ENCODE measurements at regions not wholly inside any gene's neighbourhood (a gene's known extent, or its start where the extent isn't known, plus 50 kb on each side); places are given as distances from the start of the nearest gene placed in this dataset.

DNA sequence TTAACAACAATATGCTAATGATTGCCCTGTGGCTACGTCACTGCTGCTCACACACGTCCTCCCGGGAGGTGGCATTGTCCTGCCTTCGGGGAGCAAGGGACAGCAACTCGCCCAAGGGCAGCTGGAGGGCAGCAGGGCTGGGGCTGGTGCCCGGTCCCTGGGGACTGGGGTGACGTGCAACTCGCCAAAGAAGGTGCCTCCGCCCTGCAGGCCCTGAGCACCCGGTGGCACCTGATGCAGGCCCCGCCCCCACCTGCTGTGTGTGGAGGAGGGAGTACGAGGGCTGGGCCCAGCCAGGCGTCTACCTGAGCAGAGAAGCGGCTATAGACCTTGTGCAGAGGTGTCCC, 64.8 kb upstream of the SLCO4A1 start:
- no peak for DNase-seq
- TF ChIP-seq EP300 (IDR thresholded peaks at IDR 0.05) (no peak), POLR2A (IDR thresholded peaks at IDR 0.05) (no peak), CTCF (IDR thresholded peaks at IDR 0.05) (no peak)
- no peak overlapping the region for H3K27ac ChIP-seq
- no peaks in the 10 kb centered on the region for H3K27me3 ChIP-seq
- H3K4me1 ChIP-seq (ENCODE audit: insufficient read depth) = no peaks in the 10 kb centered on the region
- H3K4me3 ChIP-seq = no peak overlapping the region
- 26 to 33% (median 28%) methylated on average over 11 to 14 of the region's 14 CpGs for WGBS, 3 donors
- intact Hi-C loops (cut with DNase I) = no loop called here
- H3K36me3 ChIP-seq = no peaks in the 10 kb centered on the region
- H3K9me3 ChIP-seq = no peaks in the 10 kb centered on the region

DNA sequence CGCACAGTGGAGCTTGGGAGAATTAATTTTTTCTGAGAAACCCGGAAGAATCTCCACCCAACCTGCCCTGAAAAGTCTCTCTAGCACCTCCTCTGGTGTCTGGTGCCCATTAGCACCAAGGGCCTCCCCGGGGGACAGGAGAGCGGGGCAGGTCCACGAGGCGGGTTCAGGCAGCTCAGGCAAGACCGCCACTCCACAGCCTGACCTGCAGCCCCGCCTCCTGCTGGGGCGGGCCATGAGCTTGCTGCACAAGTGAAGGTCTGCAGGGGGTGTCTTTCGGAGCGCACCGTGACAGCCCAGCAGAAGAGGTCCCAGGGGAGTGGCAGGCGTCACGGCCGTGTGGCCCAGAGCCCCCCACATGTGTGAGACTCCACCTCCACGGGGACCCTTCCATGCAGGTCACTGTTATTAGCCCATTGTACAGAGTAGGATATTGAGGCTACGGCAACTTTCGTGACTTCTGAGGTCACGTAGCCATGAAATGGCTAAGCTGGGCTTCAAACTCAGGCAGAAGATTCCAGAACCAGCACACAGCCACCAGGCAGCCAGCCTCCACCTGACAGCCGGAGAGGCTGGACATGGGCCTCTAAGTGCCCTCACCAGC, 63.9 kb upstream of the SLCO4A1 start:
- H3K4me3 ChIP-seq = no peak overlapping the region
- intact Hi-C loops (cut with DNase I) = no loop called here
- no peaks in the 10 kb centered on the region for H3K27me3 ChIP-seq
- no peak overlapping the region for H3K27ac ChIP-seq
- 42 to 55% (median 49%) methylated on average over 20 of the region's 20 CpGs for WGBS, 3 donors
- H3K4me1 ChIP-seq (ENCODE audit: insufficient read depth) = no peaks in the 10 kb centered on the region
- H3K9me3 ChIP-seq = no peaks in the 10 kb centered on the region
- no peaks in the 10 kb centered on the region for H3K36me3 ChIP-seq
- no peak for TF ChIP-seq POLR2A (IDR thresholded peaks at IDR 0.05)
- TF ChIP-seq EP300 (IDR thresholded peaks at IDR 0.05) = no peak
- no peak for TF ChIP-seq CTCF (IDR thresholded peaks at IDR 0.05)
- DNase-seq = no peak

GRCh38 chr20:62580052-62580451, 62.3 kb upstream of the SLCO4A1 start:
- H3K4me1 ChIP-seq (ENCODE audit: insufficient read depth) = no peaks in the 10 kb centered on the region

GRCh38 chr20:62580733-62581132, 61.6 kb upstream of the SLCO4A1 start:
- TF ChIP-seq EP300 (IDR thresholded peaks at IDR 0.05) (no peak), POLR2A (IDR thresholded peaks at IDR 0.05) (no peak), CTCF (IDR thresholded peaks at IDR 0.05) (no peak)
- WGBS, 3 donors = 56 to 66% (median 61%) methylated on average over 11 to 12 of the region's 12 CpGs
- H3K27me3 ChIP-seq = no peaks in the 10 kb centered on the region
- no peak overlapping the region for H3K27ac ChIP-seq
- H3K9me3 ChIP-seq = no peaks in the 10 kb centered on the region
- intact Hi-C loops (cut with DNase I) = no loop called here
- no peak overlapping the region for H3K4me3 ChIP-seq
- no peak for DNase-seq
- H3K4me1 ChIP-seq (ENCODE audit: insufficient read depth) = no peaks in the 10 kb centered on the region
- H3K36me3 ChIP-seq = no peaks in the 10 kb centered on the region

More at GRCh38 chr20:62580052-62580451, 62.3 kb upstream of the SLCO4A1 start:
- no peak for TF ChIP-seq CTCF (IDR thresholded peaks at IDR 0.05)
- TF ChIP-seq EP300 (IDR thresholded peaks at IDR 0.05) = no peak
- TF ChIP-seq POLR2A (IDR thresholded peaks at IDR 0.05) = no peak
- Histone ChIP-seq H3K9me3 (no peaks in the 10 kb centered on the region), H3K27ac (no peak overlapping the region), H3K27me3 (no peaks in the 10 kb centered on the region), H3K36me3 (no peaks in the 10 kb centered on the region), H3K4me3 (no peak overlapping the region)
- no peak for DNase-seq
- 26 to 39% (median 39%) methylated on average over 9 to 10 of the region's 10 CpGs for WGBS, 3 donors
- intact Hi-C loops (cut with DNase I) = no loop called here
